Lower leg skin (tissue), 4 donors: ENCODE measurements at regions not wholly inside any gene's neighbourhood (a gene's known extent, or its start where the extent isn't known, plus 50 kb on each side); places are given as distances from the start of the nearest gene placed in this dataset.

Experiments used
- DNase-seq, 2 donors: peaks; one replicate each; pipeline ENCODE4 v3.0.0-alpha.2; 2019; ENCODE audit warnings: low spot score in 2 of 2
- H3K4me3 ChIP-seq: fragments of 200-600 bp; sonication (generic); 2 replicates; pipeline ENCODE4 v1.5.1; 2017; ENCODE audit warnings: mild to moderate bottlenecking, low read depth; ENCODE audit not compliant: poor library complexity, severe bottlenecking
- CTCF ChIP-seq, 3 donors: fragments of 450-650 bp; IDR thresholded peaks; one replicate each; pipeline ENCODE4 v1.5.1; 2016; ENCODE audit warnings: antibody characterized with exemption in 3 of 3, mild to moderate bottlenecking in 3 of 3, moderate library complexity in 2 of 3
- POLR2A ChIP-seq, 2 donors: fragments of 450-650 bp; IDR thresholded peaks; one replicate each; pipeline ENCODE4 v1.6.1; 2016 to 2017; ENCODE audit warnings: antibody characterized with exemption in 2 of 2, mild to moderate bottlenecking in 1 of 2, moderate library complexity in 1 of 2
- WGBS, 2 donors: methylation state at CpG; one replicate each; pipeline ENCODE4 v1.1.5; 2018; 5-methylcytosine and 5-hydroxymethylcytosine counted together
- intact Hi-C: fragments of 100-400 bp; cut with DNase I; formaldehyde crosslinking; loops from one replicate; pipeline ENCODE4 v1.15.0; 2023; ENCODE audit warnings: low total_unique reads

GRCh38 chr20:39813190-39813829 is 851.2 kb downstream of the DHX35 start:
- intact Hi-C loops, result no loop called here
- DNase-seq, result no peak
- WGBS, 2 donors, result 87 to 92% methylated on average over 6 of the region's 6 CpGs
- no peak overlapping the region for H3K4me3 ChIP-seq
- TF ChIP-seq POLR2A (IDR thresholded peaks at IDR 0.05) (no peak), CTCF (IDR thresholded peaks at IDR 0.05) (no peak)

GRCh38 chr20:39812116-39812515 is 850.0 kb downstream of the DHX35 start:
- intact Hi-C loops, result no loop called here
- 44 to 61% methylated on average over 2 of the region's 2 CpGs for WGBS, 2 donors
- no peak for DNase-seq
- H3K4me3 ChIP-seq, result no peak overlapping the region
- no peak for TF ChIP-seq POLR2A (IDR thresholded peaks at IDR 0.05)
- TF ChIP-seq CTCF (IDR thresholded peaks at IDR 0.05), result no peak

GRCh38 chr20:39810309-39810708 is 848.2 kb downstream of the DHX35 start:
- WGBS, 2 donors, result 32 to 46% methylated on average over 2 of the region's 2 CpGs
- H3K4me3 ChIP-seq, result no peak overlapping the region
- TF ChIP-seq POLR2A (IDR thresholded peaks at IDR 0.05), result no peak
- TF ChIP-seq CTCF (IDR thresholded peaks at IDR 0.05), result no peak
- intact Hi-C loops, result no loop called here
- no peak for DNase-seq

- H3K4me3 ChIP-seq, result no peak overlapping the region
- no peak for DNase-seq
- TF ChIP-seq CTCF (IDR thresholded peaks at IDR 0.05) (no peak), POLR2A (IDR thresholded peaks at IDR 0.05) (no peak)
- intact Hi-C loops, result no loop called here
- WGBS, 2 donors, result 34 to 43% methylated on average over 1 of the region's 1 CpG
Measured at GRCh38 chr20:39808613-39809012, 846.5 kb downstream of the DHX35 start.

GRCh38 chr20:39800548-39800947 is 838.4 kb downstream of the DHX35 start:
- WGBS, 2 donors, result 5 to 12% methylated on average over 1 of the region's 1 CpG
- intact Hi-C loops, result no loop called here
- H3K4me3 ChIP-seq, result no peak overlapping the region
- DNase-seq, result peak in 1 of 2 donors; percentile 24
- TF ChIP-seq CTCF (IDR thresholded peaks at IDR 0.05) (no peak), POLR2A (IDR thresholded peaks at IDR 0.05) (no peak)

- H3K4me3 ChIP-seq, result no peak overlapping the region
- WGBS, 2 donors, result 51 to 65% methylated on average over 2 of the region's 2 CpGs
- DNase-seq, result no peak
- TF ChIP-seq CTCF (IDR thresholded peaks at IDR 0.05), result no peak
- TF ChIP-seq POLR2A (IDR thresholded peaks at IDR 0.05), result no peak
- intact Hi-C loops, result no loop called here
Measured at GRCh38 chr20:39800111-39800510, 838.0 kb downstream of the DHX35 start.
